Activated CD8-positive, alpha-beta T cell treated with anti-CD3 and anti-CD28 coated beads for 36 hours (primary cell): ENCODE measurements at regions not wholly inside any gene's neighbourhood (a gene's known extent, or its start where the extent isn't known, plus 50 kb on each side); places are given as distances from the start of the nearest gene placed in this dataset.
"Not testable (repeated sequence)": the region's sequence is repeated elsewhere in the genome, so short reads cannot be mapped to it uniquely, and the experiment has no call there.

Experiments
- ATAC-seq: fragments of 200-7000 bp; cut with Tn5 transposase; one replicate; pipeline ENCODE4 v1.10.0; 2021; ENCODE audit warnings: mild to moderate bottlenecking, moderate library complexity
- CTCF ChIA-PET: fragments of 350-600 bp; sonication (Branson Sonifier 250); formaldehyde crosslinking; loops from one replicate; lab custom pipeline; 2021; ENCODE audit warnings: antibody characterized with exemption; lab: Charles Lee
- POLR2A ChIA-PET: fragments of 350-600 bp; sonication (Branson Sonifier 250); formaldehyde crosslinking; loops from one replicate; lab custom pipeline; 2021; ENCODE audit warnings: antibody characterized with exemption; lab: Charles Lee
- DNase-seq: peaks from one replicate; pipeline ENCODE4 v3.0.0-alpha.2; 2020
- H3K27ac Mint-ChIP-seq: one replicate; pipeline ENCODE4 v1.8.0; 2021; ENCODE audit warnings: mild to moderate bottlenecking, mixed read lengths
- H3K27me3 Mint-ChIP-seq: one replicate; pipeline ENCODE4 v1.8.0; 2021; ENCODE audit warnings: mixed read lengths
- H3K36me3 Mint-ChIP-seq: one replicate; pipeline ENCODE4 v1.8.0; 2021; ENCODE audit warnings: low read depth, mixed read lengths
- H3K4me1 Mint-ChIP-seq: one replicate; pipeline ENCODE4 v1.8.0; 2021; ENCODE audit warnings: low read depth, mixed read lengths
- H3K4me3 Mint-ChIP-seq: one replicate; pipeline ENCODE4 v1.8.0; 2021; ENCODE audit warnings: mild to moderate bottlenecking, moderate library complexity, mixed read lengths
- H3K9me3 Mint-ChIP-seq: one replicate; pipeline ENCODE4 v1.8.0; 2021; ENCODE audit warnings: mixed read lengths
- CTCF ChIP-seq: fragments of 200-600 bp; IDR thresholded peaks from one replicate; pipeline ENCODE4 v1.8.0; 2022; ENCODE audit warnings: antibody characterized with exemption, mild to moderate bottlenecking
- intact Hi-C: fragments of 100-400 bp; cut with micrococcal nuclease; formaldehyde crosslinking; loops from one replicate; pipeline ENCODE4 v1.10.0; 2022

DNA sequence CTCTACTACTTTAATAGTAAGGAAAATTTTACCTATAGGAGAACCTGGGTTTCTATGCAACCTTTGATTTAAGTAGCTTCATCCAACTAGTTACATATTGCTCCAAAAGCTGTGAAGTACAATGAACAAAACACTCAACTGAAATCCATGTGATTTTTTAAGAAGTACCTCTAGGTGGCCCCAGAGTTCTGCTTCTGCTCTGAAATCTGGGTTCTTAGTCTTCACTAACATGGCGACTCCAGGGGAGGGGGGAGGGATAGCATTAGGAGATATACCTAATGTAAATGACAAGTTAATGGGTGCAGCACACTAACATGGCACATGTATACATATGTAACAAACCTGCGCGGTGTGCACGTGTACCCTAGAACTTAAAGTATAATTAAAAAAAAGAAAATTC is 73.4 kb upstream of the MAGEB2 start:
- Mint-ChIP-seq H3K36me3 (no peaks in the 10 kb centered on the region), H3K27me3 (no peaks in the 10 kb centered on the region), H3K4me1 (no peaks in the 10 kb centered on the region), H3K4me3 (no peak overlapping the region), H3K9me3 (no peaks in the 10 kb centered on the region), H3K27ac (no peak overlapping the region)
- ChIA-PET CTCF (interaction anchor here (2.0 kb wide), 1 partner anchor 15 kb away, joined by 4 read pairs; no protein-coding TSS in a partner anchor), POLR2A (interaction anchor here (0.6 kb wide), 1 partner anchor 280 kb away, joined by 3 read pairs; no protein-coding TSS in a partner anchor)
- TF ChIP-seq CTCF, result no peak
- ATAC-seq (no peak), DNase-seq (peak; percentile 3)
- intact Hi-C loops, result loop anchor here (10.0 kb wide), 1 partner anchor 363 kb away; no protein-coding TSS in a partner anchor

GRCh38 chrX:30144221-30144620 is 71.1 kb upstream of the MAGEB2 start:
- TF ChIP-seq CTCF, result no peak
- Mint-ChIP-seq H3K4me3 (no peak overlapping the region), H3K4me1 (no peaks in the 10 kb centered on the region), H3K36me3 (no peaks in the 10 kb centered on the region), H3K9me3 (no peaks in the 10 kb centered on the region), H3K27ac (no peak overlapping the region), H3K27me3 (no peaks in the 10 kb centered on the region)
- no peak for DNase-seq
- no peak for ATAC-seq
- POLR2A ChIA-PET, result no interaction called here
- CTCF ChIA-PET, result no interaction called here
- intact Hi-C loops, result loop anchor here (10.0 kb wide), 1 partner anchor 361 kb away; no protein-coding TSS in a partner anchor

GRCh38 chrX:30144971-30145731 is 70.2 kb upstream of the MAGEB2 start:
- no peak for DNase-seq
- TF ChIP-seq CTCF, result no peak
- ChIA-PET POLR2A (no interaction called here), CTCF (no interaction called here)
- intact Hi-C loops, result loop anchor here (10.0 kb wide), 1 partner anchor 360 kb away; no protein-coding TSS in a partner anchor
- H3K9me3 Mint-ChIP-seq, result no peaks in the 10 kb centered on the region
- H3K4me3 Mint-ChIP-seq, result no peak overlapping the region
- no peak overlapping the region for H3K27ac Mint-ChIP-seq
- no peaks in the 10 kb centered on the region for H3K4me1 Mint-ChIP-seq
- no peak for ATAC-seq
- H3K27me3 Mint-ChIP-seq, result no peaks in the 10 kb centered on the region
- no peaks in the 10 kb centered on the region for H3K36me3 Mint-ChIP-seq

DNA sequence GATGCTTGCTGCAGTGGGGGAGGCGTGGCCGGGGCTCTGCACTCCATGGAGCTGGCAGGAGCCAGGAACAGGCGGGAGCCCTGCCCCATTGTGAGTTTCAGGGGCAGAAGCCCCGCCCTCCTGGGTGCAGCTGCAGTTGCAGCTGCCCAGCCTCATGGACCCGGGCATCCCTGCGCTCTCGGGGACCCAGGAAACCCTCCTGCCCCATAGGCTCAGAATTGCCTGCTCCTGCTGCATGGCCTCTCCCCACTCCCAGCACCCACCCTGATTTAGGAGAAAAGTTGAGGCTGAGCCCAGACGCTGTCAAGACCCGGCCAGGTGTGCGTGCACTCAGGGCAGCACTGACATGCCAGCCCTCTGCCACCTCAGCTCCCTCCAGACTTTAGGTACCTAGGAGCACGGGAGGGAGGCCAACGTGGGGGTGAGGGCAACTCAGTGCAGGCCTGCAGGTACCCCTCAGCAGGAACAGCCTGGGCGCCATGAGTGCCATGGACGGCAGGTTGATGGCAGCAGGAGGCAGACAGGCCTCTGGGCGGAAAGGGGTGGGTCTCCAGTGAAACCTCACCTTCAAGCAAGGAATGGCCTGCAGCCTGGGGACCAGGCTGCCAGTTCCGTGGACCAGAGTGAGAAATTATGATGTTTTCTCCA is 67.2 kb upstream of the MAGEB2 start:
- no peaks in the 10 kb centered on the region for H3K4me1 Mint-ChIP-seq
- H3K27me3 Mint-ChIP-seq, result no peaks in the 10 kb centered on the region
- no peak for ATAC-seq
- no peak overlapping the region for H3K4me3 Mint-ChIP-seq
- ChIA-PET POLR2A (no interaction called here), CTCF (no interaction called here)
- H3K36me3 Mint-ChIP-seq, result no peaks in the 10 kb centered on the region
- no peaks in the 10 kb centered on the region for H3K9me3 Mint-ChIP-seq
- no peak for DNase-seq
- intact Hi-C loops, result loop anchor here (10.0 kb wide), 1 partner anchor 357 kb away; no protein-coding TSS in a partner anchor
- no peak overlapping the region for H3K27ac Mint-ChIP-seq
- no peak for TF ChIP-seq CTCF

- H3K4me3 Mint-ChIP-seq, DNase-seq, H3K9me3 Mint-ChIP-seq, ATAC-seq, H3K27ac Mint-ChIP-seq, H3K27me3 Mint-ChIP-seq, CTCF ChIA-PET, POLR2A ChIA-PET, H3K36me3 Mint-ChIP-seq, H3K4me1 Mint-ChIP-seq: not testable (repeated sequence)
- intact Hi-C loops, result loop anchor here (10.0 kb wide), 1 partner anchor 356 kb away; no protein-coding TSS in a partner anchor
Observed at GRCh38 chrX:30149206-30149605, 66.2 kb upstream of the MAGEB2 start.
